ENCODE measurements at regions not wholly inside any gene's neighbourhood (a gene's known extent, or its start where the extent isn't known, plus 50 kb on each side); places are given as distances from the start of the nearest gene placed in this dataset.

DNA sequence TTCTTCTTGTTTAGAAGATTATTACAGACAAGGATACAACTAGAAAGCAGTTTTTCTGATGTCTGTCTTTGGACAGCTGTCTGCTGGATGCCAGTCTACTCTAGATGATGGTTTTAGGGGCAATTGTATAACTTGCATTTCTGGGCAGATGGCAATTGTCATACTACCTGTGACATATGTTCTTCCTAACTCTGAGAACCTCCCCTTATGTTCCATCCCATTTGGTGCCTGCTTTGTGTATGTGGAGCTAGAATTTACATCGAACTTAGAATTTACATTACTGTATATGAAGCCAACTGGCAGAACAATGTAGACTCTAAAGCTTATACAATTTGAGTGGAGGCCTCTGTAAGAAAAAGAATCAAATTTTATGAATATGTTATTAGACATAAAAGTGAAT is 430.2 kb upstream of the SEL1L start:
- DNase-seq: no peak
- no peak for ATAC-seq (replicated peaks in 1 of 4)
- no peak overlapping the region for H3K27ac ChIP-seq (ENCODE audit: low read length)
- no CpG with 5 or more reads among the region's 1 CpG for WGBS (ENCODE audit: insufficient coverage)
- Mint-ChIP-seq H3K27ac (no peak overlapping the region), H3K36me3 (no peaks in the 10 kb centered on the region), H3K9me3 (peaks cover 0 to 11% (median 5%) of the 10 kb centered on the region in 3 donors), H3K4me3 (no peak overlapping the region), H3K4me1 (no peaks in the 10 kb centered on the region), H3K27me3 (no peaks in the 10 kb centered on the region)
- no peaks in the 10 kb centered on the region for H3K36me3 ChIP-seq (ENCODE audit: control insufficient read depth in 2 of 2, extremely low read depth in 1 of 2, insufficient read depth in 1 of 2, low read length in 1 of 2)
- no peaks in the 10 kb centered on the region for H3K27me3 ChIP-seq (replicated peaks in 1 of 2; ENCODE audit: control insufficient read depth in 2 of 2, extremely low read depth in 1 of 2, insufficient read depth in 2 of 2, low read length in 1 of 2)
- H3K4me3 ChIP-seq (ENCODE audit: control insufficient read depth in 1 of 2, extremely low read depth in 1 of 2, low read length in 1 of 2): no peak overlapping the region
- H3K4me1 ChIP-seq (ENCODE audit: control insufficient read depth in 1 of 2, extremely low read depth in 1 of 2, insufficient read depth in 2 of 2, low read length in 2 of 2): no peaks in the 10 kb centered on the region
- peaks cover 2% of the 10 kb centered on the region for H3K9me3 ChIP-seq
- ChIA-PET POLR2A (no interaction called here), CTCF (no interaction called here)

DNA sequence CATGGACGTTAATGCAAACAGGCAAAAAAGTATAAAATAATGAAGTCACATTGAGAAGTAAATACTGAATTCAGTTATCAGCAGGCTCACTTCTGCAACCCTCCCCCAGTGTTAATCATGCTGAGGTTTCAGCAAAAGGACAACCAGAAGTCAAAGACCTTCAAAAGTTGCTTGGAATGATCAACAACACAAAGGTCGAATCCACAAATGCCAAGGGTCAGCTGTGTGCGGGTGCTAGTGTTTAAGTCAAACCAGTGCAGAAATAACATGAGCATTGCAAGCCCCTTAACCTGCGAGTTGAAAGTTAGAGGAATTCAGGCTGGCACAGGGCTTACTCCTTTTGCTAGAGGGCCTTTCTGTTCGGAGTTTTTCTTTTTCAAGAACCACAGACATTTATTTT is 436.7 kb upstream of the SEL1L start:
- Mint-ChIP-seq H3K27me3 (no peaks in the 10 kb centered on the region), H3K4me1 (no peaks in the 10 kb centered on the region)
- 73% methylated on average over 3 of the region's 5 CpGs for WGBS (ENCODE audit: insufficient coverage)

GRCh38 chr14:81971911-81972310 is 438.3 kb upstream of the SEL1L start:
- ChIA-PET POLR2A (no interaction called here), CTCF (interaction anchor here in 1 of 2 donors (0.6 kb wide), 1 partner anchor 25 kb away, joined by 3 read pairs; no protein-coding TSS in a partner anchor)
- Mint-ChIP-seq H3K36me3 (no peaks in the 10 kb centered on the region), H3K4me3 (no peak overlapping the region), H3K9me3 (peaks cover 5 to 19% (median 17%) of the 10 kb centered on the region in 3 donors), H3K27me3 (no peaks in the 10 kb centered on the region), H3K27ac (no peak overlapping the region), H3K4me1 (no peaks in the 10 kb centered on the region)
- Histone ChIP-seq H3K9me3 (peaks cover 13% of the 10 kb centered on the region), H3K27me3 (replicated peaks in 1 of 2; ENCODE audit: control insufficient read depth in 2 of 2, extremely low read depth in 1 of 2, insufficient read depth in 2 of 2, low read length in 1 of 2) (no peaks in the 10 kb centered on the region), H3K4me1 (ENCODE audit: control insufficient read depth in 1 of 2, extremely low read depth in 1 of 2, insufficient read depth in 2 of 2, low read length in 2 of 2) (no peaks in the 10 kb centered on the region), H3K27ac (ENCODE audit: low read length) (no peak overlapping the region), H3K36me3 (ENCODE audit: control insufficient read depth in 2 of 2, extremely low read depth in 1 of 2, insufficient read depth in 1 of 2, low read length in 1 of 2) (no peaks in the 10 kb centered on the region), H3K4me3 (ENCODE audit: control insufficient read depth in 1 of 2, extremely low read depth in 1 of 2, low read length in 1 of 2) (no peak overlapping the region)
- no peak for ATAC-seq (replicated peaks in 1 of 4)
- DNase-seq: no peak
- WGBS (ENCODE audit: insufficient coverage): no CpG with 5 or more reads among the region's 2 CpGs

More for the DNA sequence above, 436.7 kb upstream of the SEL1L start:
- ATAC-seq (replicated peaks in 1 of 4): no peak
- CTCF ChIA-PET: no interaction called here
- H3K4me1 ChIP-seq (ENCODE audit: control insufficient read depth in 1 of 2, extremely low read depth in 1 of 2, insufficient read depth in 2 of 2, low read length in 2 of 2): no peaks in the 10 kb centered on the region
- H3K27ac ChIP-seq (ENCODE audit: low read length): no peak overlapping the region
- DNase-seq: no peak
- H3K27ac Mint-ChIP-seq: no peak overlapping the region
- POLR2A ChIA-PET: no interaction called here
- H3K27me3 ChIP-seq (replicated peaks in 1 of 2; ENCODE audit: control insufficient read depth in 2 of 2, extremely low read depth in 1 of 2, insufficient read depth in 2 of 2, low read length in 1 of 2): no peaks in the 10 kb centered on the region
- no peaks in the 10 kb centered on the region for H3K36me3 Mint-ChIP-seq
- no peaks in the 10 kb centered on the region for H3K36me3 ChIP-seq (ENCODE audit: control insufficient read depth in 2 of 2, extremely low read depth in 1 of 2, insufficient read depth in 1 of 2, low read length in 1 of 2)
- H3K9me3 ChIP-seq: peaks cover 13% of the 10 kb centered on the region
- no peak overlapping the region for H3K4me3 Mint-ChIP-seq
- H3K4me3 ChIP-seq (ENCODE audit: control insufficient read depth in 1 of 2, extremely low read depth in 1 of 2, low read length in 1 of 2): no peak overlapping the region
- peaks cover 5 to 26% (median 19%) of the 10 kb centered on the region in 3 donors for H3K9me3 Mint-ChIP-seq

- Mint-ChIP-seq H3K36me3 (no peaks in the 10 kb centered on the region), H3K27ac (no peak overlapping the region), H3K4me3 (no peak overlapping the region), H3K27me3 (no peaks in the 10 kb centered on the region), H3K9me3 (peaks cover 5 to 19% (median 15%) of the 10 kb centered on the region in 3 donors), H3K4me1 (no peaks in the 10 kb centered on the region)
- no peaks in the 10 kb centered on the region for H3K36me3 ChIP-seq (ENCODE audit: control insufficient read depth in 2 of 2, extremely low read depth in 1 of 2, insufficient read depth in 1 of 2, low read length in 1 of 2)
- peaks cover 13% of the 10 kb centered on the region for H3K9me3 ChIP-seq
- H3K27ac ChIP-seq (ENCODE audit: low read length): no peak overlapping the region
- POLR2A ChIA-PET: no interaction called here
- H3K27me3 ChIP-seq (replicated peaks in 1 of 2; ENCODE audit: control insufficient read depth in 2 of 2, extremely low read depth in 1 of 2, insufficient read depth in 2 of 2, low read length in 1 of 2): no peaks in the 10 kb centered on the region
- H3K4me3 ChIP-seq (ENCODE audit: control insufficient read depth in 1 of 2, extremely low read depth in 1 of 2, low read length in 1 of 2): no peak overlapping the region
- WGBS (ENCODE audit: insufficient coverage): 92% methylated on average over 2 of the region's 2 CpGs
- DNase-seq: no peak
- no peaks in the 10 kb centered on the region for H3K4me1 ChIP-seq (ENCODE audit: control insufficient read depth in 1 of 2, extremely low read depth in 1 of 2, insufficient read depth in 2 of 2, low read length in 2 of 2)
- no peak for ATAC-seq (replicated peaks in 1 of 4)
- CTCF ChIA-PET: no interaction called here
These were observed 438.9 kb upstream of the SEL1L start for GRCh38 chr14:81972601-81973000.

- H3K4me1 Mint-ChIP-seq: no peaks in the 10 kb centered on the region
- Histone ChIP-seq H3K9me3 (peaks cover 6% of the 10 kb centered on the region), H3K36me3 (ENCODE audit: control insufficient read depth in 2 of 2, extremely low read depth in 1 of 2, insufficient read depth in 1 of 2, low read length in 1 of 2) (no peaks in the 10 kb centered on the region), H3K4me1 (ENCODE audit: control insufficient read depth in 1 of 2, extremely low read depth in 1 of 2, insufficient read depth in 2 of 2, low read length in 2 of 2) (no peaks in the 10 kb centered on the region), H3K4me3 (ENCODE audit: control insufficient read depth in 1 of 2, extremely low read depth in 1 of 2, low read length in 1 of 2) (no peak overlapping the region), H3K27me3 (replicated peaks in 1 of 2; ENCODE audit: control insufficient read depth in 2 of 2, extremely low read depth in 1 of 2, insufficient read depth in 2 of 2, low read length in 1 of 2) (no peaks in the 10 kb centered on the region), H3K27ac (ENCODE audit: low read length) (no peak overlapping the region)
- ATAC-seq (replicated peaks in 1 of 4) (no peak), DNase-seq (no peak)
- H3K27me3 Mint-ChIP-seq: no peaks in the 10 kb centered on the region
- H3K27ac Mint-ChIP-seq: no peak overlapping the region
- ChIA-PET CTCF (no interaction called here), POLR2A (no interaction called here)
- peaks cover 5 to 19% (median 13%) of the 10 kb centered on the region in 3 donors for H3K9me3 Mint-ChIP-seq
- WGBS (ENCODE audit: insufficient coverage): 22% methylated on average over 1 of the region's 2 CpGs
- H3K4me3 Mint-ChIP-seq: no peak overlapping the region
- no peaks in the 10 kb centered on the region for H3K36me3 Mint-ChIP-seq
These were observed 440.9 kb upstream of the SEL1L start for GRCh38 chr14:81974543-81974942.

- H3K9me3 ChIP-seq: no peaks in the 10 kb centered on the region
- ATAC-seq (replicated peaks in 1 of 4) (no peak), DNase-seq (no peak)
- no peaks in the 10 kb centered on the region for H3K9me3 Mint-ChIP-seq
- no CpG with 5 or more reads among the region's 4 CpGs for WGBS (ENCODE audit: insufficient coverage)
- no peaks in the 10 kb centered on the region for H3K36me3 Mint-ChIP-seq
- H3K4me3 ChIP-seq (ENCODE audit: control insufficient read depth in 1 of 2, extremely low read depth in 1 of 2, low read length in 1 of 2): no peak overlapping the region
- no peaks in the 10 kb centered on the region for H3K4me1 ChIP-seq (ENCODE audit: control insufficient read depth in 1 of 2, extremely low read depth in 1 of 2, insufficient read depth in 2 of 2, low read length in 2 of 2)
- H3K36me3 ChIP-seq (ENCODE audit: control insufficient read depth in 2 of 2, extremely low read depth in 1 of 2, insufficient read depth in 1 of 2, low read length in 1 of 2): no peaks in the 10 kb centered on the region
- CTCF ChIA-PET: interaction anchor here in 1 of 2 donors (0.6 kb wide), 1 partner anchor 10 kb away, joined by 3 read pairs; no protein-coding TSS in a partner anchor
- H3K27me3 ChIP-seq (replicated peaks in 1 of 2; ENCODE audit: control insufficient read depth in 2 of 2, extremely low read depth in 1 of 2, insufficient read depth in 2 of 2, low read length in 1 of 2): no peaks in the 10 kb centered on the region
- H3K4me3 Mint-ChIP-seq: no peak overlapping the region
- no peaks in the 10 kb centered on the region for H3K4me1 Mint-ChIP-seq
- no peak overlapping the region for H3K27ac Mint-ChIP-seq
- H3K27ac ChIP-seq (ENCODE audit: low read length): no peak overlapping the region
- POLR2A ChIA-PET: no interaction called here
- no peaks in the 10 kb centered on the region for H3K27me3 Mint-ChIP-seq
These were observed 447.1 kb upstream of the SEL1L start for GRCh38 chr14:81980601-81981306.

DNA sequence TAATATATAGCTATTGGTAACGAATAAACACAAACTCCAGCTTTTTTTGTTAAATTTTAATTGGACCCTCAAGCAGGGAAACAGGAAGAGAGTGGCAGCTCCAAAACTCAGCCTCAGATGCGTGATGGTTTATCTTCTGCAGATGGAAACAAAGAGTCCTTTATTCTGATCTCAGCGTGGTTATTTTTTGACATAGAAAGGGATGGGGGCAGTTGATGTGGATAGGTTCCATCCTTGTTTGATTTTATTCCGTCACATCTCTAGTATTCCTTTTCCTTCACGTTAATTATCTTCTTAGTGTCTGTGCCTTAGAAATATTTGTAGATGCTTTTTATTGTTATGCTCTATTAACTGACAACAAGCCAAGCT is 447.6 kb upstream of the SEL1L start:
- CTCF ChIA-PET: interaction anchor here in 1 of 2 donors (0.6 kb wide), 1 partner anchor 9 kb away, joined by 3 read pairs; no protein-coding TSS in a partner anchor
- WGBS (ENCODE audit: insufficient coverage): no CpG with 5 or more reads among the region's 5 CpGs

More for the DNA sequence above, 447.6 kb upstream of the SEL1L start:
- H3K4me1 ChIP-seq (ENCODE audit: control insufficient read depth in 1 of 2, extremely low read depth in 1 of 2, insufficient read depth in 2 of 2, low read length in 2 of 2): no peaks in the 10 kb centered on the region
- no peaks in the 10 kb centered on the region for H3K27me3 ChIP-seq (replicated peaks in 1 of 2; ENCODE audit: control insufficient read depth in 2 of 2, extremely low read depth in 1 of 2, insufficient read depth in 2 of 2, low read length in 1 of 2)
- Mint-ChIP-seq H3K27ac (no peak overlapping the region), H3K27me3 (no peaks in the 10 kb centered on the region), H3K4me3 (no peak overlapping the region), H3K9me3 (no peaks in the 10 kb centered on the region), H3K4me1 (no peaks in the 10 kb centered on the region), H3K36me3 (no peaks in the 10 kb centered on the region)
- no peak for ATAC-seq (replicated peaks in 1 of 4)
- H3K4me3 ChIP-seq (ENCODE audit: control insufficient read depth in 1 of 2, extremely low read depth in 1 of 2, low read length in 1 of 2): no peak overlapping the region
- POLR2A ChIA-PET: no interaction called here
- no peaks in the 10 kb centered on the region for H3K36me3 ChIP-seq (ENCODE audit: control insufficient read depth in 2 of 2, extremely low read depth in 1 of 2, insufficient read depth in 1 of 2, low read length in 1 of 2)
- no peak for DNase-seq
- H3K9me3 ChIP-seq: no peaks in the 10 kb centered on the region
- H3K27ac ChIP-seq (ENCODE audit: low read length): no peak overlapping the region
